LNCaP clone FGC (cell line): ENCODE measurements at regions not wholly inside any gene's neighbourhood (a gene's known extent, or its start where the extent isn't known, plus 50 kb on each side); places are given as distances from the start of the nearest gene placed in this dataset.

Source experiments
- DNase-seq: peaks from one replicate; pipeline ENCODE4 v3.0.0-alpha.2; 2011; ENCODE audit warnings: low read depth
- H3K4me3 ChIP-seq: 2 replicates; pipeline ENCODE4 v1.5.1; 2011; ENCODE audit warnings: mild to moderate bottlenecking, low read depth, low read length, control low read depth
- CTCF ChIP-seq: IDR thresholded peaks from 2 replicates; pipeline ENCODE4 v1.5.1; 2012; ENCODE audit warnings: mild to moderate bottlenecking; ENCODE audit not compliant: control insufficient read depth, insufficient read depth; ENCODE audit errors: extremely low read depth

- no peak for DNase-seq
- no peak for TF ChIP-seq CTCF
Measured at GRCh38 chr14:27096091-27096490, 498.3 kb upstream of the NOVA1 start.

GRCh38 chr14:27098451-27098850 lies 500.6 kb upstream of the NOVA1 start:
- no peak for TF ChIP-seq CTCF
- no peak for DNase-seq
- no peak overlapping the region for H3K4me3 ChIP-seq

More at GRCh38 chr14:27096091-27096490, 498.3 kb upstream of the NOVA1 start:
- no peak overlapping the region for H3K4me3 ChIP-seq

- no peak for DNase-seq
- H3K4me3 ChIP-seq, result no peak overlapping the region
- no peak for TF ChIP-seq CTCF
Measured at GRCh38 chr14:27114180-27114579, 516.3 kb upstream of the NOVA1 start.

GRCh38 chr14:27123162-27123561 lies 525.3 kb upstream of the NOVA1 start:
- no peak for TF ChIP-seq CTCF
- no peak for DNase-seq
- H3K4me3 ChIP-seq, result no peak overlapping the region

- no peak for TF ChIP-seq CTCF
- DNase-seq, result no peak
Measured at GRCh38 chr14:27127838-27128237, 530.0 kb upstream of the NOVA1 start.

GRCh38 chr14:27134200-27134599 lies 536.4 kb upstream of the NOVA1 start:
- TF ChIP-seq CTCF, result no peak
- no peak overlapping the region for H3K4me3 ChIP-seq
- DNase-seq, result no peak

More at GRCh38 chr14:27127838-27128237, 530.0 kb upstream of the NOVA1 start:
- H3K4me3 ChIP-seq, result no peak overlapping the region

GRCh38 chr14:27145170-27145569 lies 547.3 kb upstream of the NOVA1 start:
- H3K4me3 ChIP-seq, result no peak overlapping the region
- no peak for TF ChIP-seq CTCF
- DNase-seq, result no peak
